NCI-H2029 (cell line): ENCODE measurements at regions not wholly inside any gene's neighbourhood (a gene's known extent, or its start where the extent isn't known, plus 50 kb on each side); places are given as distances from the start of the nearest gene placed in this dataset.
A peak's percentile ranks its signal among the peaks of the same experiment; 100 is the strongest.

Experiments used
- DNase-seq: peaks from one replicate; lab custom pipeline; 2025; lab: John Stamatoyannopoulos, UW

DNA sequence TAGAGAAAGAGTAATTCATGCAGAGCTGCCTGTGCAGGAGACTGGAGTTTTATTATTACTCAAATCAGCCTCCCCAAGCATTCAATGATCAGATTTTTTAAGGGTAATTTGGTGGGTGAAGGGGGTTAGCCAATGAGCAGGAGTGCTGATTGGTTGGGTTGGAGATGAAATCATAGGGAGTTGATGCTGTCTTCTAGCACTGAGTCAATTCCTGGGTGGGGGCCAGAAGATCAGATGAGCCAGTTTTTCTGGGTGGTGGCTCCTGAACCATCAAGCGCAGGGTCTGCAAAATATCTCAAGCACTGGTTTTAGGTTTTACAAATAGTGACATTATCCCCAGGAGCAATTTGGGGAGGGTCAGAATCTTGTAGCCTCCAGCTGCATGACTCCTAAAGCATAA, 312.8 kb upstream of the THSD7B start:
- DNase-seq = no peak

GRCh38 chr2:136448986-136449780, 316.2 kb upstream of the THSD7B start:
- DNase-seq = no peak

GRCh38 chr2:136448432-136448831, 316.9 kb upstream of the THSD7B start:
- no peak for DNase-seq

DNA sequence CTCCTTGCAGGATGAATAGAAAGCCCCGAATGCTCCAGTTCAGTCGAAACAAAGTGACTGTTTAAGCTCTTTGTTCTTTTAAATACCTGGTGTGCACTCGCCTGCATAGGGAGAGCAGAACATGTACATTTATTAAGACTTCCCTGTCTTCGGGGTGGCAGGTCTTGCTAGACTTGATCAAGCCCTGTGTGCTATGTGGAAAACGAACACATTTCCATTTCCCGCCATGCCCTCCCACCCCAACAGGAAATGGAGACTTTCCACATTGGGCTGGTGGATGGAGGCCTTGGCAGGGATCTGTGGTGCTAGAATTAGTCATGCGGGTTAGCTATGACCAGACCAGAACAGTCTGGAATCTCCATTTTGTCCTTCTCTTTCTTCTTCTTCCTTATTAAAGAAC, 321.0 kb upstream of the THSD7B start:
- no peak for DNase-seq

DNA sequence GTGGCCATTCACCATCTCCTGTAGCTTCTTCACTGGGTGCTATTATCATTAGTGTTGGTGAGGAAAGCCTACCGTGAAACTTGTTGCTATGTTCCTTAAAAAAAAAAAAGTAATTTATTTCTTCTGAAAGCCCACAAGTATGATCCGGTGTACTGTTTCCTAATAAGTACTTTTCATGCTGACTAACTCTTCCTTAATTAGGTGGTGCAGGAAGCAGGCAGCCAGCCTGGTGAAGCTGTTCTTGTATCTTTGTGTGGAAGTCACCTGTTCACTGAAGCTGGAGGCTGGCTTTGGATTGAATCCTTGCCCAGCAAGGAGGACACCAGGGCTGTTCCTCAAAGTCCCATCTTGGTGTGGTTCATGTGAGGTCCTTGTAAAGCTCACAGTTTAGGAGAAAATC, 321.7 kb upstream of the THSD7B start:
- no peak for DNase-seq

- DNase-seq = no peak
Observed at GRCh38 chr2:136441979-136442714, 323.2 kb upstream of the THSD7B start.

GRCh38 chr2:136439064-136439676, 321.2 kb upstream of the CXCR4 start:
- no peak for DNase-seq

DNA sequence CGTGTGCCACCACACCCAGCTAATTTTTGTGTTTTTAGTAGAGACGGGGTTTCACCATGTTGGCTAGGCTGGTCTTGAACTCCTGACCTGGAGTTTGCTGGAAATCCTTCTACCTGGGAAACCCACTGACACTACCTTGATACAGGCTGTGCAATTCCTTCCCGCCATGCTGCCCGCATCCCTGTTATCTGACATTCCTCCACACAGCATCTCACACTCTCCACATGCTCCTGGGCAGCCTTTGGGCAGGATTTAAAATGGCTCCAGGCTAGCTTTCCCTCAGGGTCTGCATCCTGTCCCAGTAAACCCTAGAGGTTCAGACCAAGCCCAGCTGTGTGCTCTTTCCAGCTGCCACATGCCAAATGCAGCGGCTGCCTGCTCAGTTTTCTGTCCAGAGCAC, 319.5 kb upstream of the CXCR4 start:
- DNase-seq = no peak

DNA sequence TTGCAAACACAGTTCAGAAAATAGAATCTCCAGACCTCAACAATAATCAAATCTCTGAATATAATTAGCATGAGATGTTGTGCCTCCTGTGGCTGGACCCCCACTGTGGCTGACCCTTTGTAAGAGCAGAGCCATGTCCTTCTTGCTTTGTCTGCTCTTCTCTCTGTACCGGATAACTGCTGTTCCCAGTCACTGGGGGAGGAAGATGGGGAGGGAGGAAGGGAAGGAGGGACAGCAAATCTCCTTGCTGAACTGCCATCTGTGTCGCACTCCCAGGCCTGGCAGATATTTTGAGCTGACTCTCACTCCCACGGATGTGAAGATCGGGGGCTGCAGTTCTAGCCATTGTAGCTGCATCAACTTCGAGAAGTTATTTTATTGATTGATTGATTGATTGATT, 319.0 kb upstream of the CXCR4 start:
- DNase-seq = no peak

DNA sequence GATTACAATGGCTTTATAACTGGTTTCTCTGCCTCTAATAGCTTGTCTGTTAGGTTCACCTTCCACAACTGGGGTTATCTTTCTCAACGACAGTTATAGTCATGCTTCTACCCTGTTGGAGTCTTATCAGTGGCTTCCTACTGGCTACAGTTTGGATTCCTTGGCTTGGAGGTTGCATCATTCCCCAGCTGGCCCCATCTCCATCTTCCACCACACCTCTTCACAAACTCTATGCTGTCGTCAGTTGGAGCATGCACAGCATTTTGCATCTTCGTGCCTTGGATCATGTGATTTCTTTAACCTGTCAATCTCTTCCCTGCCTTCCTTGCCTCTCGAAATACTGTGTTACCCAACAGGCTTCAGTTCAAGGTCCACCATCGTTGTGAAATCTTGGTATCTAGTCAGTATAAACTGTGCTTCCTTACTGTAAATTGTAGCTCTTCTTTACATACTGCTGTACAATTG, 316.3 kb upstream of the CXCR4 start:
- no peak for DNase-seq

GRCh38 chr2:136433261-136433660, 315.3 kb upstream of the CXCR4 start:
- DNase-seq = no peak

DNA sequence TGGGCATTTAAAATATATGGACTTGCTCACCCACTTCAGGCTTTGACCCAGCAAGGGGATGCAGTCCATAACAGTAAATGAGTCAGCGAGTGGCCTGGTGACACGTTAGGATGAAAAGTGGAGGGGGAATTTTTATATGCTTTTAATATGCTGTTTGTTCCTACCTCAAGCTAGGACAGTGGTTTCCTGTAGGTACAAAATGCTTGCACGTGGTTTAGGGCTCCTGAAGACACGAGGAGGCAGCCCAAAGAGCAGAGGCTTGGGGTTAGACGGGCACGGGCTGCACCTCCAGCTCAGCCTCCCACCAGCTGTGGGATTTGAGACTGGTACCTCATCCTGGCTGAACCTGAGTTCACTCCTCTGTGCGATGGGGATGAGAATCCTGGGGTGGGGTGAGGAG, 306.2 kb upstream of the CXCR4 start:
- no peak for DNase-seq

DNA sequence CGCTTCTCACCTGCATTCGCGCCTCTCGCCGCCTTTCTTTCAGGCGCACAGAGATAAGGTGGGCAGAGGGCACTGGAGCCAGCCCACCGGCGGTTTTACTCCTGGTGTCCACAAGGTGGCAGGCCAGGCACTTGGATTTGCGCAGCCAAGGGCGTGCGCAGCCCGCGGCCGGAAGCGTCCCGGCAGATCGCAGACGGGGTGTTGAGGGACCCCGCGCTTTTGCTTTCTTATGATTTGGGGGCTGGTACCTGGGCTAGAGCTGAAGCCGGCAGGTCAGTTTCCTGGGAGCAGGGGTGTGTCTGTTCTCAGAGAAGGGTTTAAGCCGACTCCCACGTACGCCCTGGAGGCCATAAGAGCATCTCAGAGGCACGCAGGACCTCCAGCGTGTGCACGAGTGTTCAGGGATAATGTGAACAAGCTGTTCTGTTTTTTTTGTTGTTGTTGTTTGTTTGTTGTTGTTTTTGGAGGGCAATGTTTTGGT, 305.6 kb upstream of the CXCR4 start:
- DNase-seq = peak; percentile 70

GRCh38 chr2:136422512-136422911, 304.6 kb upstream of the CXCR4 start:
- peak; percentile 12 for DNase-seq

DNA sequence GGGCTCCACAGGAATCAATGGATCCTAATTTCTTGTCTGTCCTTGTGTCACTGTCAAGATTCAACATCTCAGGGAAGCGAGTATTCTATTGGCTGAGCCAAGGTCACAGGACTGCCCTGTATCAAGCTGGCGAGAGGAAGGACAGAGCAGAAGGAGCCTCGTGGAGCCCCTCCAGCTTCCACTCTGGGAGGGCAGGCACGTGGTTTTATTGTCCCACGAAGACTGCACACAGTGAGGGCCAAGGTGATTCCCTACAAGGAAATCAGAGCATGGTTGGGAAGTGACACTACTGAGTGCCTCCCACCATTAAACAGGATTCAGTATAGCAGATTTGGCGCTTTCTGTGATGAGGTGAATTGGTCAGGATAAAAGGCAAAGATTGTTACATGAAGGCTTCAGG, 302.4 kb upstream of the CXCR4 start:
- DNase-seq = no peak

DNA sequence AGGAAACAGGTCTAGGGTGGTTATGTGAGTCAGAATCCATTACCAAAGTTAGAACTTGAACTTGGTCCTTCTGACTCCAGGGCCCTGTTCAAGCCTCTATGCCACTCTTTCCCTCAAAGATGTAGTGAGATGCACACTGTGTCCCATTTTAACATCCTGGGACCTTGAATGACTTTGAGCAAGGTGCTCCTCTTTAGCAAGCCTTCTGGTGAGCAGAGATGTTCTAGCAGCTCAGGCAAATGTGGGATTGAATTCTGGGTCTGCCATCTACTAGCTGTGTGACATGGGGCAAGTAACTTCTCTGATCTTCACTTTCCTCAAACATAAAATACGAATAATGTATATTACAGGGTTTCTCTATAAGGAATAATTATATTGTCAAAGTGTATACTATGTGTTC, 294.0 kb upstream of the CXCR4 start:
- no peak for DNase-seq

GRCh38 chr2:136410673-136411072, 292.7 kb upstream of the CXCR4 start:
- DNase-seq = no peak

DNA sequence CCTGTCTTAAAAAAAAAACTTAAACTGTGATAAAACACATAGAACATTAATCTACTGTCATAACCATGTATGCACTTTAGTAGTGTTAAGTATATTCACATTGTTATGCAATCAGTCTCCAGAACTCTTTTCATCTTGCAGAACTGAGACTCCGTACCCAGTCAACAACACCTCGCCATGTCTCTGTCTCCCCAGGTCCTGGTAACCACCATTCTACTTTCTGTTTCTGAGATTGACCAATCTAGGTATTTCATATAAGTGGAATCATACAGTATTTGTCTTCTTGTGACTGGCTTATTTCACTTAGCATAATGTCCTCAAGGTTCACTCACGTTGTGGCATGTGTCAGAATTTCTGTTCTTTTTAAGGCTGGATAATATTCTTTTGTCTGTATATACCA, 290.8 kb upstream of the CXCR4 start:
- no peak for DNase-seq

- no peak for DNase-seq
Observed at GRCh38 chr2:136407952-136408318, 290.0 kb upstream of the CXCR4 start.

GRCh38 chr2:136407117-136407951, 289.4 kb upstream of the CXCR4 start:
- no peak for DNase-seq

DNA sequence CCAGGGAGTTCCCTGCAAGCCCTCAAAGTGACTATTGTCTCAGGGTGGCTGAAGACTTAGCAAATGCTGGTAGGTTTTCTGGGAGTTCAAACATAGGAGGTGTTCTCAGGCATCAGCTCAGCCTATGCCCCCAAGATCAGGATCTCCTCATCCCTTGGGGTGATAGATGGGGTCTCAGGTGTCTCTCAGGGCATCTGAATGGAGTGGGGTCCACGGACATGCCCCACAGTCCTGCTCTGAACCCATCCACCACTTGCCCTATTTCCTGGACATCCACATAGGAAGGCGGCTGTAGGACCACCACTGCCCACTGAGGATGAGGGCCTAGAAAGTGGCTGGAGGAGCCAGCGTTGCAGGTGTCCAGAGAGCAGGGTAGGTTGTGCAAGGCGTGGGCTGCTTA, 287.0 kb upstream of the CXCR4 start:
- no peak for DNase-seq

DNA sequence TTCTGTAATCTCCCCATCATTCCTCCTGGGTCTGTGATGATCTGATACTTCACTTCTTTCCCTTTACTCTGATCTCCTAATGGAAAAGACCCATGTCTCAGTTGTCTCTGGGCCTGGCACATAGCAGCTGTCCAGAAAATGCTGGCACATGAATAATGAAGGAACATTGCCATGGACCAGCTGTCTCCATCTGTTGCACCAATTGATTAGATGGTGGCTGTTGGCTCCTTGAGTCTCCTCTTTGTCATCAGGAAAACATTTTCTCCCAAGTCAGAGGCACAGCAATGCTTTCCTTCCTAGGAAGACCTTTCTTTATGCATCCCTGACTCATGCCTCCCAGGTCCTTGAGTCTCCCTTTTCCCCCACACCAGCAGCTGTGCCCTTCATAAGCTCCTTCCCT, 286.2 kb upstream of the CXCR4 start:
- DNase-seq = no peak
